HepG2 (cell line): ENCODE measurements at regions not wholly inside any gene's neighbourhood (a gene's known extent, or its start where the extent isn't known, plus 50 kb on each side); places are given as distances from the start of the nearest gene placed in this dataset.

Source experiments
- ATAC-seq: fragments of 200-7000 bp; cut with Tn5 transposase; 3 replicates; pipeline ENCODE4 v1.9.1; 2020; ENCODE audit warnings: mild to moderate bottlenecking, moderate library complexity
- BruUV-seq: library from RNA; stranded (reverse); fragments of 400-500 nt; replicated peaks from 2 replicates; lab custom pipeline; 2021; lab: Mats Ljungman, UMichigan
- CTCF ChIA-PET: fragments of 300-600 bp; formaldehyde crosslinking; extraction: SDS; loops from one replicate; lab custom pipeline; 2021; ENCODE audit warnings: low total read pairs, inconsistent platforms, low intra/inter-chr PET ratio; lab: Yijun Ruan, JAX
- POLR2A ChIA-PET: fragments of 350-600 bp; sonication (Branson Sonifier 250); formaldehyde crosslinking; loops from one replicate; lab custom pipeline; 2020; ENCODE audit warnings: antibody characterized with exemption, inconsistent platforms; lab: Yijun Ruan, JAX
- DNase-seq: peaks from one replicate; pipeline ENCODE4 v3.0.0-alpha.2; 2015; ENCODE audit warnings: low spot score
- FAIRE-seq: peaks from 3 replicates; lab custom pipeline; 2011; peaks lifted over from hg19 to GRCh38; lab: Jason Lieb, UNC
- H2AFZ ChIP-seq: one replicate; pipeline ENCODE4 v1.6.1; 2011; ENCODE audit warnings: low read length, inconsistent platforms
- H3K27ac ChIP-seq: fragments of 300-600 bp; 3 replicates; pipeline ENCODE4 v1.8.0; 2011; ENCODE audit warnings: mixed run types, mild to moderate bottlenecking, mixed read lengths, low read length, inconsistent platforms; ENCODE audit not compliant: insufficient read depth; ENCODE audit errors: extremely low read length
- H3K27me3 ChIP-seq, 2 experiments: fragments of 200-600 bp in 1 of 2; 2 replicates in 1 of 2; 3 replicates in 1 of 2; pipeline versions ENCODE4 v1.6.0 to v1.8.0; 2011; ENCODE audit warnings: low read length in 2 of 2, mild to moderate bottlenecking in 2 of 2, moderate library complexity in 2 of 2, inconsistent platforms in 1 of 2; ENCODE audit not compliant: insufficient read depth in 2 of 2, control insufficient read depth in 1 of 2
- H3K36me3 ChIP-seq, 2 experiments: fragments of 200-600 bp in 1 of 2; replicated peaks in 1 of 2; 2 replicates in 1 of 2; 3 replicates in 1 of 2; pipeline versions ENCODE4 v1.5.1 to v1.8.0; 2011; ENCODE audit warnings: low read length in 2 of 2, inconsistent platforms in 1 of 2; ENCODE audit not compliant: insufficient read depth in 2 of 2, control insufficient read depth in 1 of 2
- H3K4me1 ChIP-seq: 2 replicates; pipeline ENCODE4 v1.5.1; 2012; ENCODE audit warnings: low read length, inconsistent platforms; ENCODE audit not compliant: insufficient read depth
- H3K4me2 ChIP-seq: 2 replicates; pipeline ENCODE4 v1.6.0; 2011; ENCODE audit warnings: low read depth, low read length, inconsistent platforms
- H3K4me3 ChIP-seq, 3 experiments: fragments of 200-600 bp in 1 of 3; sonication (generic), shearing (Covaris generic) in 1 of 3; replicated peaks in 1 of 3; 2 replicates each; pipeline ENCODE4 v1.5.1; 2011 to 2016; ENCODE audit warnings: low read length in 3 of 3, inconsistent platforms in 2 of 3, low read depth in 2 of 3, mild to moderate bottlenecking in 2 of 3, control low read depth in 1 of 3, mixed read lengths in 1 of 3; ENCODE audit not compliant: insufficient read depth in 1 of 3
- H3K79me2 ChIP-seq: one replicate; pipeline ENCODE4 v1.6.1; 2011; ENCODE audit warnings: low read length, inconsistent platforms; ENCODE audit not compliant: insufficient read depth
- H3K9ac ChIP-seq: 2 replicates; pipeline ENCODE4 v1.6.0; 2011; ENCODE audit warnings: mild to moderate bottlenecking, low read depth, low read length, inconsistent platforms; ENCODE audit not compliant: insufficient read depth
- H3K9me3 ChIP-seq: 2 replicates; pipeline ENCODE4 v1.5.1; 2012; ENCODE audit warnings: mild to moderate bottlenecking, low read length
- H4K20me1 ChIP-seq: 2 replicates; pipeline ENCODE4 v1.6.0; 2011; ENCODE audit warnings: inconsistent platforms, mild to moderate bottlenecking, low read length, moderate library complexity; ENCODE audit not compliant: insufficient read depth
- CBX5 ChIP-seq: sonication (generic); formaldehyde crosslinking; IDR thresholded peaks from 2 replicates; pipeline ENCODE4 v1.4.0; 2020; ENCODE audit warnings: missing genetic modification reagents, borderline replicate concordance
- CC2D1A ChIP-seq: sonication (generic); formaldehyde crosslinking; IDR thresholded peaks from 2 replicates; pipeline ENCODE4 v1.8.1; 2023; ENCODE audit warnings: mild to moderate bottlenecking, missing genetic modification reagents
- CENPX ChIP-seq: sonication (generic); formaldehyde crosslinking; IDR thresholded peaks from 2 replicates; pipeline ENCODE4 v1.9.0; 2021; ENCODE audit warnings: mild to moderate bottlenecking, missing genetic modification reagents, moderate library complexity
- ISX ChIP-seq: sonication (generic); formaldehyde crosslinking; conservative IDR thresholded peaks from 2 replicates; pipeline ENCODE4 v1.5.0; 2020; ENCODE audit warnings: missing genetic modification reagents
- NCOR1 ChIP-seq: fragments of 200-600 bp; sonication (generic); IDR thresholded peaks from 2 replicates; pipeline ENCODE4 v1.7.0; 2017; ENCODE audit warnings: antibody characterized with exemption, low read length, borderline replicate concordance
- PAWR ChIP-seq: sonication (generic); formaldehyde crosslinking; IDR thresholded peaks from 2 replicates; pipeline ENCODE4 v1.4.0; 2020; ENCODE audit warnings: missing genetic modification reagents, mild to moderate bottlenecking, borderline replicate concordance
- PLRG1 ChIP-seq: fragments of 450-650 bp; conservative IDR thresholded peaks from 2 replicates; pipeline ENCODE4 v1.6.1; 2016
- ZNF232 ChIP-seq: sonication (generic); formaldehyde crosslinking; IDR thresholded peaks from 2 replicates; pipeline ENCODE4 v1.4.0; 2020; ENCODE audit warnings: missing genetic modification reagents, borderline replicate concordance
- ZSCAN20 ChIP-seq: sonication (generic); formaldehyde crosslinking; IDR thresholded peaks from 2 replicates; pipeline ENCODE4 v1.4.0; 2020; ENCODE audit warnings: missing genetic modification reagents, mild to moderate bottlenecking, borderline replicate concordance
- WGBS: methylation state at CpG from one replicate; pipeline ENCODE4 v1.1.6; 2017; ENCODE audit warnings: low lambda C conversion rate; 5-methylcytosine and 5-hydroxymethylcytosine counted together
- in situ Hi-C: cut with HindIII; loops from 2 replicates; pipeline ENCODE4 v1.10.0; 2017; ENCODE audit warnings: low pct_unique_long_range_greater_than_20kb; ENCODE audit not compliant: extremely low pct_ligation_motif_present
- intact Hi-C: fragments of 100-400 bp; cut with micrococcal nuclease; formaldehyde crosslinking; loops from one replicate; pipeline ENCODE4 v1.10.0; 2022; ENCODE audit not compliant: unreplicated experiment
- TF ChIP-seq, protein P1 (sequence below): sonication (generic); formaldehyde crosslinking; IDR thresholded peaks from 2 replicates; pipeline ENCODE4 v1.8.0; 2022; ENCODE audit warnings: missing genetic modification reagents, mild to moderate bottlenecking, borderline replicate concordance
- TF ChIP-seq, protein P2 (sequence below): sonication (generic); formaldehyde crosslinking; IDR thresholded peaks from 2 replicates; pipeline ENCODE4 v1.5.0; 2020; ENCODE audit warnings: missing genetic modification reagents
- TF ChIP-seq, protein P3 (sequence below): sonication (generic); formaldehyde crosslinking; IDR thresholded peaks from 2 replicates; pipeline ENCODE4 v1.4.0; 2020; ENCODE audit warnings: missing genetic modification reagents
- TF ChIP-seq, protein P4 (sequence below): IDR thresholded peaks from 2 replicates; pipeline ENCODE4 v1.6.1; 2016; ENCODE audit warnings: low read depth, control low read depth
- TF ChIP-seq, protein P5 (sequence below): sonication (generic); formaldehyde crosslinking; IDR thresholded peaks from 2 replicates; pipeline ENCODE4 v1.5.1; 2020; ENCODE audit warnings: missing genetic modification reagents, mild to moderate bottlenecking, borderline replicate concordance

DNA sequence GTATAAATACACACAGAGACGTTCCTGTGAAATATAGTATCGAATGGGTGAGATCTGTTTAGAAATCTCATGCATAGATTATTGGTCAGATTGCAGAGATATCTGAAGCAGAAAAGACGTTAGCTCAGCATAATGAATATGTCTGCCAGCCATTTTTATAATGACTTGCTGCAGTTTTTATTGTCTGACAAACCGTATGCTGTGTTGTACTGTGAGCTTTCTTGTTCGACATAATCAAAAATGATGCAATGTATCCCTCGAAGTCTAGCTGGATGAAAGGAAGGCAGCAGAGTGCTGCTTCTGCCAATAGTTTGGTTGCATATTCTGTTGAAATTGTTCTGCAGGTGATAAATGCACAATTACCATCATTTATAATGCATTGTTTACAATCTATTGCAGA lies 514.9 kb upstream of the ARRDC3 start:
- H3K4me2 ChIP-seq, result no peak overlapping the region
- intact Hi-C loops (no loop called here), in situ Hi-C loops (no loop called here)
- H4K20me1 ChIP-seq, result no peaks in the 10 kb centered on the region
- H3K27me3 ChIP-seq, result no peaks in the 10 kb centered on the region
- no peaks in the 10 kb centered on the region for H3K9me3 ChIP-seq
- no peak for DNase-seq
- H3K36me3 ChIP-seq, result no peaks in the 10 kb centered on the region
- H2AFZ ChIP-seq, result no peak overlapping the region
- H3K9ac ChIP-seq, result no peak overlapping the region
- TF ChIP-seq CC2D1A (CRISPR knock-in tag), result no peak
- TF ChIP-seq, protein P1, sequence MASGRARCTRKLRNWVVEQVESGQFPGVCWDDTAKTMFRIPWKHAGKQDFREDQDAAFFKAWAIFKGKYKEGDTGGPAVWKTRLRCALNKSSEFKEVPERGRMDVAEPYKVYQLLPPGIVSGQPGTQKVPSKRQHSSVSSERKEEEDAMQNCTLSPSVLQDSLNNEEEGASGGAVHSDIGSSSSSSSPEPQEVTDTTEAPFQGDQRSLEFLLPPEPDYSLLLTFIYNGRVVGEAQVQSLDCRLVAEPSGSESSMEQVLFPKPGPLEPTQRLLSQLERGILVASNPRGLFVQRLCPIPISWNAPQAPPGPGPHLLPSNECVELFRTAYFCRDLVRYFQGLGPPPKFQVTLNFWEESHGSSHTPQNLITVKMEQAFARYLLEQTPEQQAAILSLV (CRISPR knock-in tag), result no peak
- TF ChIP-seq NCOR1, result no peak
- no peak for TF ChIP-seq PAWR (CRISPR knock-in tag)
- no peak for TF ChIP-seq ZNF232 (CRISPR knock-in tag)
- TF ChIP-seq ZSCAN20, result no peak
- no peak for TF ChIP-seq CENPX (CRISPR knock-in tag)
- TF ChIP-seq ISX (CRISPR knock-in tag), result no peak
- TF ChIP-seq, protein P2, sequence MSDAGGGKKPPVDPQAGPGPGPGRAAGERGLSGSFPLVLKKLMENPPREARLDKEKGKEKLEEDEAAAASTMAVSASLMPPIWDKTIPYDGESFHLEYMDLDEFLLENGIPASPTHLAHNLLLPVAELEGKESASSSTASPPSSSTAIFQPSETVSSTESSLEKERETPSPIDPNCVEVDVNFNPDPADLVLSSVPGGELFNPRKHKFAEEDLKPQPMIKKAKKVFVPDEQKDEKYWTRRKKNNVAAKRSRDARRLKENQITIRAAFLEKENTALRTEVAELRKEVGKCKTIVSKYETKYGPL (CRISPR knock-in tag), result no peak
- TF ChIP-seq, protein P3, sequence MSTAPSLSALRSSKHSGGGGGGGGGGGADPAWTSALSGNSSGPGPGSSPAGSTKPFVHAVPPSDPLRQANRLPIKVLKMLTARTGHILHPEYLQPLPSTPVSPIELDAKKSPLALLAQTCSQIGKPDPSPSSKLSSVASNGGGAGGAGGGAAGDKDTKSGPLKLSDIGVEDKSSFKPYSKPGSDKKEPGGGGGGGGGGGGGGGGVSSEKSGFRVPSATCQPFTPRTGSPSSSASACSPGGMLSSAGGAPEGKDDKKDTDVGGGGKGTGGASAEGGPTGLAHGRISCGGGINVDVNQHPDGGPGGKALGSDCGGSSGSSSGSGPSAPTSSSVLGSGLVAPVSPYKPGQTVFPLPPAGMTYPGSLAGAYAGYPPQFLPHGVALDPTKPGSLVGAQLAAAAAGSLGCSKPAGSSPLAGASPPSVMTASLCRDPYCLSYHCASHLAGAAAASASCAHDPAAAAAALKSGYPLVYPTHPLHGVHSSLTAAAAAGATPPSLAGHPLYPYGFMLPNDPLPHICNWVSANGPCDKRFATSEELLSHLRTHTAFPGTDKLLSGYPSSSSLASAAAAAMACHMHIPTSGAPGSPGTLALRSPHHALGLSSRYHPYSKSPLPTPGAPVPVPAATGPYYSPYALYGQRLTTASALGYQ, result no peak
- TF ChIP-seq, protein P4, sequence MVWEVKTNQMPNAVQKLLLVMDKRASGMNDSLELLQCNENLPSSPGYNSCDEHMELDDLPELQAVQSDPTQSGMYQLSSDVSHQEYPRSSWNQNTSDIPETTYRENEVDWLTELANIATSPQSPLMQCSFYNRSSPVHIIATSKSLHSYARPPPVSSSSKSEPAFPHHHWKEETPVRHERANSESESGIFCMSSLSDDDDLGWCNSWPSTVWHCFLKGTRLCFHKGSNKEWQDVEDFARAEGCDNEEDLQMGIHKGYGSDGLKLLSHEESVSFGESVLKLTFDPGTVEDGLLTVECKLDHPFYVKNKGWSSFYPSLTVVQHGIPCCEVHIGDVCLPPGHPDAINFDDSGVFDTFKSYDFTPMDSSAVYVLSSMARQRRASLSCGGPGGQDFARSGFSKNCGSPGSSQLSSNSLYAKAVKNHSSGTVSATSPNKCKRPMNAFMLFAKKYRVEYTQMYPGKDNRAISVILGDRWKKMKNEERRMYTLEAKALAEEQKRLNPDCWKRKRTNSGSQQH (CRISPR knock-in tag), result no peak
- no peak for TF ChIP-seq CBX5 (CRISPR knock-in tag)
- no peak for TF ChIP-seq PLRG1
- TF ChIP-seq, protein P5, sequence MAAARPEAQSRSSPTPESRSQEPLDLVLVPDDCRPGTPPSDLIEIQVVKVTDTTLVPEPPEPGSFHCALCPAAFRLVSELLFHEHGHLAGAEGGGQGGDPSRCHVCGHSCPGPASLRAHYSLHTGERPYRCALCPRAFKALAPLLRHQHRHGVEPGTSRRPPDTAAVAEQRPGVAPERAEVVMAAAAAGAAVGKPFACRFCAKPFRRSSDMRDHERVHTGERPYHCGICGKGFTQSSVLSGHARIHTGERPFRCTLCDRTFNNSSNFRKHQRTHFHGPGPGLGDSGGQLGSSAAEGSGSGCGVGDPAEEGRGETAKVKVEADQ, result no peak
- no peak for ATAC-seq
- no peaks in the 10 kb centered on the region for H3K79me2 ChIP-seq
- POLR2A ChIA-PET, result no interaction called here
- no peaks in the 10 kb centered on the region for H3K4me1 ChIP-seq
- 0% methylated on average over 6 of the region's 6 CpGs for WGBS
- no peak for FAIRE-seq
- no TSS peak for BruUV-seq
- CTCF ChIA-PET, result no interaction called here
- H3K4me3 ChIP-seq, result no peak overlapping the region
- no peak overlapping the region for H3K27ac ChIP-seq
